SK-N-SH treated with all-trans-retinoic acid at 6 μM for 48 hours (cell line): ENCODE measurements at regions not wholly inside any gene's neighbourhood (a gene's known extent, or its start where the extent isn't known, plus 50 kb on each side); places are given as distances from the start of the nearest gene placed in this dataset.

ENCODE experiments used
- ATAC-seq: fragments of 200-7000 bp; cut with Tn5 transposase; 3 replicates; pipeline ENCODE4 v1.9.1; 2020; ENCODE audit warnings: mild to moderate bottlenecking, moderate library complexity
- ARNTL ChIP-seq: fragments of 450-650 bp; formaldehyde crosslinking; IDR thresholded peaks from 2 replicates; pipeline ENCODE4 v1.5.0; 2020; ENCODE audit warnings: low read depth, mild to moderate bottlenecking, moderate library complexity, borderline replicate concordance
- BACH2 ChIP-seq: fragments of 250-450 bp; sonication (Bioruptor Pico); IDR thresholded peaks from 2 replicates; pipeline ENCODE4 v1.9.0; 2021; ENCODE audit warnings: mild to moderate bottlenecking, borderline replicate concordance
- CREB5 ChIP-seq: fragments of 250-450 bp; sonication (Bioruptor Pico); IDR thresholded peaks from 2 replicates; pipeline ENCODE4 v1.5.1; 2020; ENCODE audit warnings: low read depth, mild to moderate bottlenecking, moderate library complexity
- CSDC2 ChIP-seq: fragments of 250-450 bp; sonication (Bioruptor Pico); IDR thresholded peaks from 2 replicates; pipeline ENCODE4 v1.5.0; 2020; ENCODE audit warnings: mild to moderate bottlenecking, moderate library complexity
- ESRRG ChIP-seq: fragments of 250-450 bp; sonication (Bioruptor Pico); IDR thresholded peaks from 2 replicates; pipeline ENCODE4 v1.6.1; 2021; ENCODE audit warnings: mild to moderate bottlenecking
- GLIS3 ChIP-seq: fragments of 250-450 bp; sonication (Bioruptor Pico); IDR thresholded peaks from 2 replicates; pipeline ENCODE4 v1.5.0; 2020; ENCODE audit warnings: mild to moderate bottlenecking, moderate library complexity
- ISL1 ChIP-seq: fragments of 250-450 bp; sonication (Bioruptor Pico); IDR thresholded peaks from 2 replicates; pipeline ENCODE4 v2.1.2; 2022; ENCODE audit warnings: mild to moderate bottlenecking, moderate library complexity
- OSR1 ChIP-seq: fragments of 250-450 bp; sonication (Bioruptor Pico); IDR thresholded peaks from 2 replicates; pipeline ENCODE4 v1.8.0; 2022; ENCODE audit warnings: moderate library complexity, mild to moderate bottlenecking, inconsistent platforms
- PATZ1 ChIP-seq: fragments of 250-450 bp; sonication (Bioruptor Pico); IDR thresholded peaks from 2 replicates; pipeline ENCODE4 v1.8.0; 2020; ENCODE audit warnings: mild to moderate bottlenecking, moderate library complexity, borderline replicate concordance
- PPARA ChIP-seq: fragments of 250-450 bp; sonication (Bioruptor Pico); IDR thresholded peaks from 2 replicates; pipeline ENCODE4 v1.5.0; 2020; ENCODE audit warnings: mild to moderate bottlenecking, borderline replicate concordance
- RARB ChIP-seq: fragments of 250-450 bp; sonication (Bioruptor Pico); IDR thresholded peaks from 2 replicates; pipeline ENCODE4 v1.8.0; 2021; ENCODE audit warnings: mild to moderate bottlenecking, moderate library complexity
- SNAI2 ChIP-seq: fragments of 250-450 bp; sonication (Bioruptor Pico); IDR thresholded peaks from 2 replicates; pipeline ENCODE4 v1.5.0; 2020; ENCODE audit warnings: mild to moderate bottlenecking, moderate library complexity
- TCF4 ChIP-seq: fragments of 250-450 bp; sonication (Bioruptor Pico); IDR thresholded peaks from 2 replicates; pipeline ENCODE4 v1.8.0; 2021; ENCODE audit warnings: mild to moderate bottlenecking, moderate library complexity, borderline replicate concordance
- TOX ChIP-seq: fragments of 250-450 bp; sonication (Bioruptor Pico); IDR thresholded peaks from 2 replicates; pipeline ENCODE4 v1.8.0; 2021; ENCODE audit warnings: mild to moderate bottlenecking, moderate library complexity, borderline replicate concordance
- ZC3H10 ChIP-seq: fragments of 250-450 bp; sonication (Bioruptor Pico); IDR thresholded peaks from 2 replicates; pipeline ENCODE4 v1.5.1; 2021; ENCODE audit warnings: mild to moderate bottlenecking, moderate library complexity
- ZFP3 ChIP-seq: fragments of 250-450 bp; sonication (Bioruptor Pico); IDR thresholded peaks from 2 replicates; pipeline ENCODE4 v1.5.0; 2020; ENCODE audit warnings: mild to moderate bottlenecking, moderate library complexity
- ZFP30 ChIP-seq: fragments of 450-650 bp; formaldehyde crosslinking; IDR thresholded peaks from 2 replicates; pipeline ENCODE4 v1.5.0; 2022; ENCODE audit warnings: mild to moderate bottlenecking, moderate library complexity
- ZNF565 ChIP-seq: fragments of 450-650 bp; formaldehyde crosslinking; conservative IDR thresholded peaks from 2 replicates; pipeline ENCODE4 v1.5.0; 2020; ENCODE audit warnings: low read depth, mild to moderate bottlenecking, moderate library complexity
- ZNF70 ChIP-seq: fragments of 450-650 bp; formaldehyde crosslinking; IDR thresholded peaks from 2 replicates; pipeline ENCODE4 v1.5.0; 2020; ENCODE audit warnings: mild to moderate bottlenecking, moderate library complexity
- ZNF8 ChIP-seq: fragments of 450-650 bp; formaldehyde crosslinking; IDR thresholded peaks from 2 replicates; pipeline ENCODE4 v1.5.0; 2020; ENCODE audit warnings: mild to moderate bottlenecking, moderate library complexity
- TF ChIP-seq, protein P1 (sequence below): fragments of 250-450 bp; sonication (Bioruptor Pico); IDR thresholded peaks from 2 replicates; pipeline ENCODE4 v1.5.0; 2020; ENCODE audit warnings: mild to moderate bottlenecking, moderate library complexity
- TF ChIP-seq, protein P2 (sequence below): fragments of 250-450 bp; sonication (Bioruptor Pico); IDR thresholded peaks from 2 replicates; pipeline ENCODE4 v1.5.1; 2021; ENCODE audit warnings: mild to moderate bottlenecking, moderate library complexity

DNA sequence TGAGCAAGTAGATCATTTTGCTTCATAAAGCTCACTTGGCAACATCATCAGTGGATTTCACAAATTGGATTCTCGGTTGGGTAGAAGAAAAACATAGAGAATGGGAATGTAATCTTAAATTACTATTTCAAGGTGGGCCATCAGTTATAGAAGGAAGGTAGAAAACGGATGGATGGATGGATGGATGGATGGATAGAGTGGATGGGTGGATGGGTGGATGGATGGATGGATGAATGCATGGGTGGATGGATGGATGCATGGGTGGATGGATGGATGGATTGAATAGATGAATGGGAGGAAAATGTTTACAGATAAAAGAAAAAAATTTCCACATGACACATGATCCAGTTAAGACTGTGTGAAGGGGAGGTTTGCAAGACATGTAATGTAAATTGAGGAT is 159.7 kb downstream of the MEX3B start (continued):
- TF ChIP-seq CREB5: no peak
- TF ChIP-seq SNAI2: no peak
- no peak for TF ChIP-seq RARB (CRISPR knock-in tag)
- TF ChIP-seq ARNTL (CRISPR knock-in tag): no peak

GRCh38 chr15:81885135-81885534 is 160.7 kb downstream of the MEX3B start:
- no peak for ATAC-seq
- TF ChIP-seq TCF4 (CRISPR knock-in tag) (no peak), ZC3H10 (CRISPR knock-in tag) (no peak), ZFP30 (CRISPR knock-in tag) (no peak), ZFP3 (CRISPR knock-in tag) (no peak), CSDC2 (no peak), ZNF8 (CRISPR knock-in tag) (no peak), PATZ1 (CRISPR knock-in tag) (no peak), ISL1 (CRISPR knock-in tag) (no peak), ZNF70 (CRISPR knock-in tag) (no peak), RARB (CRISPR knock-in tag) (no peak), PPARA (CRISPR knock-in tag) (no peak), CREB5 (no peak), ARNTL (CRISPR knock-in tag) (no peak), TOX (CRISPR knock-in tag) (no peak), ESRRG (CRISPR knock-in tag) (no peak), GLIS3 (no peak)
- TF ChIP-seq, protein P1, sequence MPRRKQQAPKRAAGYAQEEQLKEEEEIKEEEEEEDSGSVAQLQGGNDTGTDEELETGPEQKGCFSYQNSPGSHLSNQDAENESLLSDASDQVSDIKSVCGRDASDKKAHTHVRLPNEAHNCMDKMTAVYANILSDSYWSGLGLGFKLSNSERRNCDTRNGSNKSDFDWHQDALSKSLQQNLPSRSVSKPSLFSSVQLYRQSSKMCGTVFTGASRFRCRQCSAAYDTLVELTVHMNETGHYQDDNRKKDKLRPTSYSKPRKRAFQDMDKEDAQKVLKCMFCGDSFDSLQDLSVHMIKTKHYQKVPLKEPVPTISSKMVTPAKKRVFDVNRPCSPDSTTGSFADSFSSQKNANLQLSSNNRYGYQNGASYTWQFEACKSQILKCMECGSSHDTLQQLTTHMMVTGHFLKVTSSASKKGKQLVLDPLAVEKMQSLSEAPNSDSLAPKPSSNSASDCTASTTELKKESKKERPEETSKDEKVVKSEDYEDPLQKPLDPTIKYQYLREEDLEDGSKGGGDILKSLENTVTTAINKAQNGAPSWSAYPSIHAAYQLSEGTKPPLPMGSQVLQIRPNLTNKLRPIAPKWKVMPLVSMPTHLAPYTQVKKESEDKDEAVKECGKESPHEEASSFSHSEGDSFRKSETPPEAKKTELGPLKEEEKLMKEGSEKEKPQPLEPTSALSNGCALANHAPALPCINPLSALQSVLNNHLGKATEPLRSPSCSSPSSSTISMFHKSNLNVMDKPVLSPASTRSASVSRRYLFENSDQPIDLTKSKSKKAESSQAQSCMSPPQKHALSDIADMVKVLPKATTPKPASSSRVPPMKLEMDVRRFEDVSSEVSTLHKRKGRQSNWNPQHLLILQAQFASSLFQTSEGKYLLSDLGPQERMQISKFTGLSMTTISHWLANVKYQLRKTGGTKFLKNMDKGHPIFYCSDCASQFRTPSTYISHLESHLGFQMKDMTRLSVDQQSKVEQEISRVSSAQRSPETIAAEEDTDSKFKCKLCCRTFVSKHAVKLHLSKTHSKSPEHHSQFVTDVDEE (CRISPR knock-in tag): no peak
- TF ChIP-seq, protein P2, sequence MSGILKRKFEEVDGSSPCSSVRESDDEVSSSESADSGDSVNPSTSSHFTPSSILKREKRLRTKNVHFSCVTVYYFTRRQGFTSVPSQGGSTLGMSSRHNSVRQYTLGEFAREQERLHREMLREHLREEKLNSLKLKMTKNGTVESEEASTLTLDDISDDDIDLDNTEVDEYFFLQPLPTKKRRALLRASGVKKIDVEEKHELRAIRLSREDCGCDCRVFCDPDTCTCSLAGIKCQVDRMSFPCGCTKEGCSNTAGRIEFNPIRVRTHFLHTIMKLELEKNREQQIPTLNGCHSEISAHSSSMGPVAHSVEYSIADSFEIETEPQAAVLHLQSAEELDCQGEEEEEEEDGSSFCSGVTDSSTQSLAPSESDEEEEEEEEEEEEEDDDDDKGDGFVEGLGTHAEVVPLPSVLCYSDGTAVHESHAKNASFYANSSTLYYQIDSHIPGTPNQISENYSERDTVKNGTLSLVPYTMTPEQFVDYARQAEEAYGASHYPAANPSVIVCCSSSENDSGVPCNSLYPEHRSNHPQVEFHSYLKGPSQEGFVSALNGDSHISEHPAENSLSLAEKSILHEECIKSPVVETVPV (CRISPR knock-in tag): no peak

DNA sequence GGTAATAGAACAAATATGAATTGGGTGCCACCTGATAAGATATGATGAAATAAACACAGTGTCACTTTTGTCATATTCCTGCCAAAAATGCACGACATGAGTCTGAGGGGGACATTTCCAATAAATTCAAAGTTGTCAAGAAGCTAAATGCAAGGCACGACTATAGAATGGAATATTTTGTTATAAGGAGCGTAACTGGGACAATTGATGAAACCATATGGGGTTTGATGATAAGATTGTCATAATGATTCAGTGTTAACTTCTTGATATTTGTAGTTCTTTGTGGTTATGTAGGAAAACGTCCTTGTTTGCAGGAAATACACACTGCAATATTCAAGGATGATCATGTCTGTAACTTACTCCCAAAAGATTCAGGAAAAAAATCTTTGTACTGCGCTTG is 163.3 kb downstream of the MEX3B start:
- no peak for ATAC-seq
- TF ChIP-seq CREB5 (no peak), ESRRG (CRISPR knock-in tag) (no peak), BACH2 (no peak), RARB (CRISPR knock-in tag) (no peak), ZNF8 (CRISPR knock-in tag) (no peak), ZC3H10 (CRISPR knock-in tag) (no peak), CSDC2 (no peak), ARNTL (CRISPR knock-in tag) (no peak), TCF4 (CRISPR knock-in tag) (no peak), ZFP3 (CRISPR knock-in tag) (no peak), GLIS3 (no peak), ZFP30 (CRISPR knock-in tag) (no peak), OSR1 (CRISPR knock-in tag) (no peak), SNAI2 (no peak), TOX (CRISPR knock-in tag) (no peak), PATZ1 (CRISPR knock-in tag) (no peak), PPARA (CRISPR knock-in tag) (no peak), ZNF565 (CRISPR knock-in tag) (no peak)
- TF ChIP-seq, protein P1 (CRISPR knock-in tag): no peak
